Activated naive CD4-positive, alpha-beta T cell treated with anti-CD3 and anti-CD28 coated beads, Interleukin-2, amount 10 ng/mL, durations not matched to agents 7 days and 5 days (primary cell): ENCODE measurements at regions not wholly inside any gene's neighbourhood (a gene's known extent, or its start where the extent isn't known, plus 50 kb on each side); places are given as distances from the start of the nearest gene placed in this dataset.

ENCODE experiments used
- CTCF ChIA-PET: fragments of 350-600 bp; sonication (Branson Sonifier 250); formaldehyde crosslinking; loops from one replicate; lab custom pipeline; 2021; ENCODE audit warnings: antibody characterized with exemption; lab: Charles Lee
- DNase-seq: peaks from one replicate; pipeline ENCODE4 v3.0.0-alpha.2; 2020
- H3K27ac Mint-ChIP-seq: one replicate; pipeline ENCODE4 v1.8.0; 2021; ENCODE audit warnings: mild to moderate bottlenecking, moderate library complexity, mixed read lengths
- H3K27me3 Mint-ChIP-seq: one replicate; pipeline ENCODE4 v1.8.0; 2021; ENCODE audit warnings: mild to moderate bottlenecking, mixed read lengths
- H3K36me3 Mint-ChIP-seq: one replicate; pipeline ENCODE4 v1.8.0; 2021; ENCODE audit warnings: mixed read lengths
- H3K4me1 Mint-ChIP-seq: one replicate; pipeline ENCODE4 v1.8.0; 2021; ENCODE audit warnings: mixed read lengths
- H3K4me3 Mint-ChIP-seq: one replicate; pipeline ENCODE4 v1.8.0; 2021; ENCODE audit warnings: mild to moderate bottlenecking, moderate library complexity, mixed read lengths
- H3K9me3 Mint-ChIP-seq: one replicate; pipeline ENCODE4 v1.8.0; 2021; ENCODE audit warnings: mixed read lengths

GRCh38 chr16:48822431-48822830 is 212.5 kb upstream of the N4BP1 start:
- H3K27ac Mint-ChIP-seq, result no peak overlapping the region
- H3K36me3 Mint-ChIP-seq, result no peaks in the 10 kb centered on the region
- H3K4me3 Mint-ChIP-seq, result no peak overlapping the region
- CTCF ChIA-PET, result no interaction called here
- DNase-seq, result no peak
- no peaks in the 10 kb centered on the region for H3K27me3 Mint-ChIP-seq
- no peaks in the 10 kb centered on the region for H3K9me3 Mint-ChIP-seq
- H3K4me1 Mint-ChIP-seq, result no peaks in the 10 kb centered on the region

- CTCF ChIA-PET, result interaction anchor here (0.8 kb wide), 1 partner anchor 14 kb away, joined by 3 read pairs; no protein-coding TSS in a partner anchor
- no peaks in the 10 kb centered on the region for H3K36me3 Mint-ChIP-seq
- no peaks in the 10 kb centered on the region for H3K27me3 Mint-ChIP-seq
- no peak overlapping the region for H3K27ac Mint-ChIP-seq
- H3K4me1 Mint-ChIP-seq, result no peaks in the 10 kb centered on the region
- H3K4me3 Mint-ChIP-seq, result no peak overlapping the region
- no peak for DNase-seq
- H3K9me3 Mint-ChIP-seq, result no peaks in the 10 kb centered on the region
Observed at GRCh38 chr16:48820379-48820778, 210.4 kb upstream of the N4BP1 start.

DNA sequence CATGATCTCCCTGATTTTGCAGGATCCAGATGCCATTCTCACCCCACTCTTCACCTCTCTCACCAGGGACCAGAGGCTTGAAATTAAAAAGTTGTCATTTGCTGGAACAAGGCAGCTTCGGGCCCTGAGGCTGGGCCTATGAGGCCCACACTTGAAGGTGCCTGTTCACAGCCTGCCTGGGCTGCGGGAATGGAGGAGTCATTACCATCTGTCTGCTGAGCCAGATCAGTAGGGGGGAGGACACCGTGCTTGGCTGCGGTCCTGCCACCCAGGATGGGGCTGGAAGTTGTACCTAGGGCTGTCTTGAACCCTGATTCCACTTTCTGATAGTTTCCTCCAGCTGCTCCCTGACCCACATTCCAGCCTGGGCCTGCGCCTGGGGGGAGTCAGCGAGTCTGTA is 208.3 kb upstream of the N4BP1 start:
- no peak for DNase-seq
- no peaks in the 10 kb centered on the region for H3K36me3 Mint-ChIP-seq
- H3K27me3 Mint-ChIP-seq, result peaks cover 2% of the 10 kb centered on the region
- H3K27ac Mint-ChIP-seq, result no peak overlapping the region
- CTCF ChIA-PET, result no interaction called here
- H3K4me3 Mint-ChIP-seq, result no peak overlapping the region
- H3K4me1 Mint-ChIP-seq, result no peaks in the 10 kb centered on the region
- no peaks in the 10 kb centered on the region for H3K9me3 Mint-ChIP-seq

GRCh38 chr16:48817032-48817431 is 207.1 kb upstream of the N4BP1 start:
- H3K9me3 Mint-ChIP-seq, result no peaks in the 10 kb centered on the region
- CTCF ChIA-PET, result no interaction called here
- no peaks in the 10 kb centered on the region for H3K36me3 Mint-ChIP-seq
- no peaks in the 10 kb centered on the region for H3K4me1 Mint-ChIP-seq
- no peak overlapping the region for H3K4me3 Mint-ChIP-seq
- peaks cover 11% of the 10 kb centered on the region for H3K27me3 Mint-ChIP-seq
- H3K27ac Mint-ChIP-seq, result no peak overlapping the region
- DNase-seq, result no peak

GRCh38 chr16:48816393-48816792 is 206.4 kb upstream of the N4BP1 start:
- CTCF ChIA-PET, result no interaction called here

GRCh38 chr16:48814994-48815393 is 205.0 kb upstream of the N4BP1 start:
- H3K9me3 Mint-ChIP-seq, result peaks cover 2% of the 10 kb centered on the region
- no peaks in the 10 kb centered on the region for H3K4me1 Mint-ChIP-seq
- no peak for DNase-seq
- H3K36me3 Mint-ChIP-seq, result no peaks in the 10 kb centered on the region
- H3K27me3 Mint-ChIP-seq, result peaks cover 28% of the 10 kb centered on the region
- CTCF ChIA-PET, result no interaction called here
- no peak overlapping the region for H3K4me3 Mint-ChIP-seq
- no peak overlapping the region for H3K27ac Mint-ChIP-seq

More at GRCh38 chr16:48816393-48816792, 206.4 kb upstream of the N4BP1 start:
- Mint-ChIP-seq H3K4me3 (no peak overlapping the region), H3K9me3 (peaks cover under 1% of the 10 kb centered on the region), H3K27me3 (peaks cover 18% of the 10 kb centered on the region), H3K27ac (no peak overlapping the region), H3K4me1 (no peaks in the 10 kb centered on the region), H3K36me3 (no peaks in the 10 kb centered on the region)
- no peak for DNase-seq

GRCh38 chr16:48813485-48813884 is 203.5 kb upstream of the N4BP1 start:
- Mint-ChIP-seq H3K4me3 (no peak overlapping the region), H3K36me3 (no peaks in the 10 kb centered on the region)
- CTCF ChIA-PET, result interaction anchor here (1.2 kb wide), 1 partner anchor 33 kb away, joined by 3 read pairs; no protein-coding TSS in a partner anchor

DNA sequence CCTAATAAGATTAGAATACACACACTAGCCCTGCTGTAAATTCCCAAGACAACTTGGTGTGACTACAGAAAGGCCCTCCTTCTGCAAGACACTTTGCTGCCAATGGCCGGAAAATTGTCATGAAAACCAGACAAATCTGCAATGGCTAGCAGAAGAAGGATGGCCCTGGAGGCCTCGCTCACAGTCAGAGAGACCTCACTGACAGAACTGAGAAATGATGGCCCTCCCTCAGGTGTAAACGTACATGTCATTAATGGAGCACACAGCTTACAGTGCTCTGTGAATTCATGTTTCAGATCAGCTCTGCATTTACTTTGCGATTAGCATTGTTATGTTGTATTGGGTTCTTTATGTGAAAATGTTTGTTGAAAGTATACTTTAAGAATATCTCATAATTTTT is 202.9 kb upstream of the N4BP1 start:
- H3K27me3 Mint-ChIP-seq, result peaks cover 33% of the 10 kb centered on the region
- H3K9me3 Mint-ChIP-seq, result peaks cover 2% of the 10 kb centered on the region
- DNase-seq, result no peak
- no peak overlapping the region for H3K4me3 Mint-ChIP-seq
- H3K27ac Mint-ChIP-seq, result no peak overlapping the region
- CTCF ChIA-PET, result interaction anchor here (1.2 kb wide), 1 partner anchor 34 kb away, joined by 3 read pairs; no protein-coding TSS in a partner anchor
- H3K36me3 Mint-ChIP-seq, result no peaks in the 10 kb centered on the region
- no peaks in the 10 kb centered on the region for H3K4me1 Mint-ChIP-seq

More at GRCh38 chr16:48813485-48813884, 203.5 kb upstream of the N4BP1 start:
- peaks cover 2% of the 10 kb centered on the region for H3K9me3 Mint-ChIP-seq
- H3K27ac Mint-ChIP-seq, result no peak overlapping the region
- DNase-seq, result no peak
- peaks cover 33% of the 10 kb centered on the region for H3K27me3 Mint-ChIP-seq
- H3K4me1 Mint-ChIP-seq, result no peaks in the 10 kb centered on the region

DNA sequence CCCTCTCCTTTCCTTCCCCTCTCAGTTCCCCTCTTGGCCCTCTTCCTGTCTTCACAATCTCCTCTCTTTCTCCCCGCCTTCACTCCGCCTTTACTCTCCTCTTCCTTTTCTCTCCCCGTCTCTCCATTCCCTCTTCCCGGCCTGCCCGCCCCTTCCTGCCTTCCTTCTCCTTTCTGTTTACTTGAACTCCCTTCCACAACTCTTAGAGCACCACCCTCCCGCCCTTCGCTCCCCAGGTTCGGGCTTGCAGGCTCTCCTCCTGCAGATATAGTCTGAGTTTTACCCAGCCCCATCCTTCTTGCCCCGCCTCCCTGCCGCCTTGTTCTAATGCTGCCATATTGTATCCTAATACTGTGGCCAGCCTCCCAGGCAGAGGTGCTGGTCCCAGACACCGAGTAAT is 201.5 kb upstream of the N4BP1 start:
- H3K4me1 Mint-ChIP-seq, result no peaks in the 10 kb centered on the region
- H3K27me3 Mint-ChIP-seq, result peaks cover 33% of the 10 kb centered on the region
- CTCF ChIA-PET, result no interaction called here
- H3K36me3 Mint-ChIP-seq, result no peaks in the 10 kb centered on the region
- no peak overlapping the region for H3K27ac Mint-ChIP-seq
- no peak for DNase-seq
- H3K9me3 Mint-ChIP-seq, result peaks cover 2% of the 10 kb centered on the region
- H3K4me3 Mint-ChIP-seq, result no peak overlapping the region

DNA sequence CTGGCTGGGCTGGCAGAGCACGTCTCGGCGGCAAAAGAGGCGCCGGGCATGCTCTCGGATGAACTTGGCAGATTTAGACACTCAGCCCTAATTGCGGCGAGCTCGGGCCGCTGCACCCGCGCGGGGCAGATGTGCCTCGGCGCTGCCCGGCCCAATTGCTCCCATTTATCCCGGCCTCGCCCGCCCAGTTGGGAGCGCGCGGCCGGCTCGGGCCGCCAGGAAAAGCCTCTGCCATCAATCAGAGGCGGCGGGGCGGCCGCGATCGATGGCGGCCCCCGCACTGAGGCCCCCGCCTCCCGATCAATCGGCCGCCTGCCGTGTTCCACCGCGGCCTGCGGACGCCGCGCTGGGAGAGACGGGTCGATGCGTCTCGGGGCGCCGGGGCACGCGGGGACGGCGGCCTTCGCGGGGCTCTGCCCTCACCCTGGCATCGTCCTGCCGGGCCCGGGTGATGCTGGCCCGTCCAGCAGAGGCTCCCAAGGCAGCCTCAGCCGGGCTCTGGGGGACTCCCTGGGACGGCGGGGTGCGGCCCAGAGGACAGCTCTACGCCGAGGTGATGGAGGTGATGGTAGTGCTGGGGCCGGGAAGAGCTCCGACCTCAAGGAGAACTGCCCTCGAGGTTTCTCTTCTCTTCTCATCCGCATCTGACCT is 200.9 kb upstream of the N4BP1 start:
- CTCF ChIA-PET, result no interaction called here
- Mint-ChIP-seq H3K4me3 (no peak overlapping the region), H3K36me3 (no peaks in the 10 kb centered on the region), H3K27me3 (peaks cover 33% of the 10 kb centered on the region), H3K4me1 (no peaks in the 10 kb centered on the region), H3K27ac (no peak overlapping the region), H3K9me3 (peaks cover 2% of the 10 kb centered on the region)
- no peak for DNase-seq

- DNase-seq, result no peak
- Mint-ChIP-seq H3K27me3 (peaks cover 33% of the 10 kb centered on the region), H3K36me3 (no peaks in the 10 kb centered on the region), H3K4me1 (no peaks in the 10 kb centered on the region), H3K9me3 (peaks cover 2% of the 10 kb centered on the region), H3K4me3 (no peak overlapping the region), H3K27ac (no peak overlapping the region)
- CTCF ChIA-PET, result no interaction called here
Observed at GRCh38 chr16:48810436-48810802, 200.4 kb upstream of the N4BP1 start.

- CTCF ChIA-PET, result no interaction called here
- H3K36me3 Mint-ChIP-seq, result no peaks in the 10 kb centered on the region
Observed at GRCh38 chr16:48790151-48790550, 180.2 kb upstream of the N4BP1 start.

GRCh38 chr16:48788475-48788874 is 178.5 kb upstream of the N4BP1 start:
- Mint-ChIP-seq H3K4me3 (no peak overlapping the region), H3K9me3 (peaks cover 2% of the 10 kb centered on the region), H3K27me3 (no peaks in the 10 kb centered on the region), H3K4me1 (no peaks in the 10 kb centered on the region), H3K27ac (no peak overlapping the region), H3K36me3 (no peaks in the 10 kb centered on the region)
- CTCF ChIA-PET, result no interaction called here
- no peak for DNase-seq

More at GRCh38 chr16:48790151-48790550, 180.2 kb upstream of the N4BP1 start:
- no peaks in the 10 kb centered on the region for H3K4me1 Mint-ChIP-seq
- no peak overlapping the region for H3K27ac Mint-ChIP-seq
- no peak overlapping the region for H3K4me3 Mint-ChIP-seq
- no peaks in the 10 kb centered on the region for H3K27me3 Mint-ChIP-seq
- H3K9me3 Mint-ChIP-seq, result no peaks in the 10 kb centered on the region
- no peak for DNase-seq

DNA sequence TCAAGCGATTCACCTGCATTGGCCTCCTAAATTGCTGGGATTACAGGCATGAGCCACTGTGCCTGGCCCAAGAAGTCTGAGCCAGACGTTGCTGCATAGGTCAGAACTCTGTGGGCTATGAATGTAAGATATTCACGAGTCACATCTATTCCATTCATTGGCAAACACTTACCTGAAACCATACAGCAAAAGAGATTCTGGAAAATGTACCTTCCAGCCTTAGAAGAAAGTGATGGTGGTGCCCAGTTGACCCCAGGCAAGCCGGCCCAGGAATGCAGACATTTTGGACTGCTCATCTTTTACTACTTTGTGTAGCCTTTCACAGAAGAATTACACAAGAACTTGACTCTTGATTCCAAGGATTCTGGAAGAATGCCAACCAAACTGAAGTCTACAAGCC is 135.6 kb upstream of the N4BP1 start:
- Mint-ChIP-seq H3K27me3 (no peaks in the 10 kb centered on the region), H3K36me3 (no peaks in the 10 kb centered on the region), H3K27ac (no peak overlapping the region), H3K9me3 (no peaks in the 10 kb centered on the region), H3K4me3 (no peak overlapping the region), H3K4me1 (no peaks in the 10 kb centered on the region)
- no peak for DNase-seq
- CTCF ChIA-PET, result no interaction called here

DNA sequence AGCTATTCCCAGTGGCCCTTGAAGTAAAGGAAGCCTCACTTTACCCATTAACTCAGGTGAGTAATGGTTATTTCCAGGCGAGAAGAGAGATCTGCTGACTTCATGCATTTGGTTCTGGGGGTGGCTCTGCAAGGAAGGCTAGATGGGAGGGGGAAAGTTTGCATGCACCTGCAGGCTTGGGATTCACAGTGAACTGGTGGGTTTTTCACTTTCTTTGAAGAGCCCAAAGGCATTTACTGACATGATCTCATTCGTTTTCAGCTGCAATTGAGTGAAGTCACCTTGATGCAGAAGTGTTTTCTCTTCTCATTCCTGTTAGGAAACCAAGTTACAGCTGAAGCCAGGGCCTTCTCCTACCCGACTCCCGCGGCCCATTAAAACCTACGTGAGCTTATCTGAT is 131.0 kb upstream of the N4BP1 start:
- no peaks in the 10 kb centered on the region for H3K9me3 Mint-ChIP-seq
- no peak overlapping the region for H3K4me3 Mint-ChIP-seq
- no peaks in the 10 kb centered on the region for H3K4me1 Mint-ChIP-seq
- no peaks in the 10 kb centered on the region for H3K36me3 Mint-ChIP-seq
- no peak overlapping the region for H3K27ac Mint-ChIP-seq
- H3K27me3 Mint-ChIP-seq, result no peaks in the 10 kb centered on the region
- CTCF ChIA-PET, result interaction anchor here (0.5 to 0.8 kb wide), 2 partner anchors 315 to 1006 kb away, joined by 3 read pairs; no protein-coding TSS in a partner anchor
- no peak for DNase-seq
